Prostate gland (tissue), 2 donors: ENCODE measurements at regions not wholly inside any gene's neighbourhood (a gene's known extent, or its start where the extent isn't known, plus 50 kb on each side); places are given as distances from the start of the nearest gene placed in this dataset.

Experiments used
- DNase-seq: peaks from one replicate; pipeline ENCODE4 v3.0.0-alpha.2; 2019; ENCODE audit warnings: low spot score
- H3K27ac ChIP-seq, 2 donors: fragments of 200-600 bp; sonication (generic); 2 replicates each; pipeline ENCODE4 v1.5.1; 2017 to 2019
- H3K27me3 ChIP-seq: fragments of 200-600 bp; sonication (generic); replicated peaks from 2 replicates; pipeline ENCODE4 v1.5.1; 2019; ENCODE audit not compliant: insufficient read depth
- H3K36me3 ChIP-seq, 2 donors: fragments of 200-600 bp; sonication (generic); 1 replicate in 1 of 2; 2 replicates in 1 of 2; pipeline versions ENCODE4 v1.5.1 to v1.8.1; 2017 to 2019
- H3K4me1 ChIP-seq: fragments of 200-600 bp; sonication (generic); replicated peaks from 2 replicates; pipeline ENCODE4 v1.5.1; 2019
- H3K4me3 ChIP-seq, 2 donors: fragments of 200-600 bp; sonication (generic); 2 replicates each; pipeline ENCODE4 v1.5.1; 2017 to 2019
- H3K9me3 ChIP-seq: fragments of 200-600 bp; sonication (generic); 2 replicates; pipeline ENCODE4 v1.5.1; 2017
- POLR2A ChIP-seq: fragments of 450-650 bp; IDR thresholded peaks from one replicate; pipeline ENCODE4 v1.6.1; 2016; ENCODE audit warnings: antibody characterized with exemption, mild to moderate bottlenecking
- POLR2AphosphoS5 ChIP-seq: sonication (generic); formaldehyde crosslinking; IDR thresholded peaks from one replicate; pipeline ENCODE4 v1.6.1; 2017; ENCODE audit warnings: antibody characterized with exemption
- WGBS: methylation state at CpG from one replicate; pipeline ENCODE4 v1.1.5; 2018; 5-methylcytosine and 5-hydroxymethylcytosine counted together
- intact Hi-C: fragments of 100-400 bp; cut with DNase I; formaldehyde crosslinking; loops from one replicate; pipeline ENCODE4 v1.14.2; 2022
- TF ChIP-seq, protein P1 (sequence below), 4 experiments: fragments of 200-600 bp in 2 of 4; fragments of 450-650 bp in 2 of 4; sonication (generic) in 2 of 4; IDR thresholded peaks; 1 replicate in 3 of 4; 2 replicates in 1 of 4; pipeline ENCODE4 v1.5.1; 2016 to 2019; ENCODE audit warnings: antibody characterized with exemption in 4 of 4, mild to moderate bottlenecking in 2 of 4, moderate library complexity in 2 of 4

DNA sequence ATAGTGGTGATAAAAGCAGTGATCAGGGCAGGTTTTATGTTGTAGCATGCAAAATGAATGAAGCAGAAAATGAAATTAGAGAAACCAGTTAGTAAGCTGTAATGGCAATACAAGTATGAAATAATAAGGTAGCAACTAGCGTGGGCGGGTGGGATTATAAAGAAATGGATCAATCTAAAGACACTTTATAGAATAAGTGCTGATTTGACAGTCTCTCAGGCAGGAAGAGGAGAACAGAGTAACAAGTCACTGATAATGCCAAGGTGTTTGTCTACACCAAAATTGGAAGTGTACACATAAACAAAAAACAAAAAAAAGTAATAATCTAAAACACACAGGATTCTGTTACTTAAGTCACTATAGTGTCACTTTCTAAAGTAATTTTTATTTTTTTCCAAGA is 51.0 kb upstream of the PCBP1 start:
- Histone ChIP-seq H3K36me3 (no peaks in the 10 kb centered on the region), H3K4me1 (no peaks in the 10 kb centered on the region), H3K27ac (no peak overlapping the region), H3K9me3 (no peaks in the 10 kb centered on the region), H3K27me3 (no peaks in the 10 kb centered on the region), H3K4me3 (no peak overlapping the region)
- intact Hi-C loops: no loop called here
- DNase-seq: no peak
- WGBS: 96% methylated on average over 2 of the region's 2 CpGs
- TF ChIP-seq POLR2A (no peak), POLR2AphosphoS5 (no peak)
- TF ChIP-seq, protein P1, sequence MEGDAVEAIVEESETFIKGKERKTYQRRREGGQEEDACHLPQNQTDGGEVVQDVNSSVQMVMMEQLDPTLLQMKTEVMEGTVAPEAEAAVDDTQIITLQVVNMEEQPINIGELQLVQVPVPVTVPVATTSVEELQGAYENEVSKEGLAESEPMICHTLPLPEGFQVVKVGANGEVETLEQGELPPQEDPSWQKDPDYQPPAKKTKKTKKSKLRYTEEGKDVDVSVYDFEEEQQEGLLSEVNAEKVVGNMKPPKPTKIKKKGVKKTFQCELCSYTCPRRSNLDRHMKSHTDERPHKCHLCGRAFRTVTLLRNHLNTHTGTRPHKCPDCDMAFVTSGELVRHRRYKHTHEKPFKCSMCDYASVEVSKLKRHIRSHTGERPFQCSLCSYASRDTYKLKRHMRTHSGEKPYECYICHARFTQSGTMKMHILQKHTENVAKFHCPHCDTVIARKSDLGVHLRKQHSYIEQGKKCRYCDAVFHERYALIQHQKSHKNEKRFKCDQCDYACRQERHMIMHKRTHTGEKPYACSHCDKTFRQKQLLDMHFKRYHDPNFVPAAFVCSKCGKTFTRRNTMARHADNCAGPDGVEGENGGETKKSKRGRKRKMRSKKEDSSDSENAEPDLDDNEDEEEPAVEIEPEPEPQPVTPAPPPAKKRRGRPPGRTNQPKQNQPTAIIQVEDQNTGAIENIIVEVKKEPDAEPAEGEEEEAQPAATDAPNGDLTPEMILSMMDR (IDR thresholded peaks at IDR 0.05): no peak

DNA sequence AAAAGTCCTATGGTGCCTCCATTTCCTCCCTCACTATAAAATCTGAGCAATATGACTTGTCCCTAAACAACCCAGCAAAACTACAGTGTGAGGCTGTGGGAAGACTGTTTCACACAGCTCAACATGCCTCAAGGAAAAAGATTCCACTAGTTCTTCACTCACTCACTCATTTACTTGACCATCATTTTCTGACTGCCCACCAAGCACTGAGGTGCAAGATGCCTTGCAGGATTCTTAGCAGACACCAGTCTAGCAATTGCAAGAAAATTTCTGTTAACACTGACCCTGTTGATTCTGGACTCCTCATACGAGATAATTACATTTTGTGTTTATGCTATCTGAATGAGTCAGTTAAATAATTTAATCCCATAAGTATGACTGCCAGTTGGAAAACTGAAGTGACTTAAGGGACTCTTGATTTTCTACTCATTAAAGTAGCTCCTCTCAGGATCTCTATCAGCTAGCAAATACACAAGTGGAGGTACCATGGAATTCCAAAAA is 51.9 kb upstream of the PCBP1 start:
- H3K27ac ChIP-seq: no peak overlapping the region
- no peak for TF ChIP-seq POLR2A
- TF ChIP-seq POLR2AphosphoS5: no peak
- TF ChIP-seq, protein P1 (IDR thresholded peaks at IDR 0.05): no peak

DNA sequence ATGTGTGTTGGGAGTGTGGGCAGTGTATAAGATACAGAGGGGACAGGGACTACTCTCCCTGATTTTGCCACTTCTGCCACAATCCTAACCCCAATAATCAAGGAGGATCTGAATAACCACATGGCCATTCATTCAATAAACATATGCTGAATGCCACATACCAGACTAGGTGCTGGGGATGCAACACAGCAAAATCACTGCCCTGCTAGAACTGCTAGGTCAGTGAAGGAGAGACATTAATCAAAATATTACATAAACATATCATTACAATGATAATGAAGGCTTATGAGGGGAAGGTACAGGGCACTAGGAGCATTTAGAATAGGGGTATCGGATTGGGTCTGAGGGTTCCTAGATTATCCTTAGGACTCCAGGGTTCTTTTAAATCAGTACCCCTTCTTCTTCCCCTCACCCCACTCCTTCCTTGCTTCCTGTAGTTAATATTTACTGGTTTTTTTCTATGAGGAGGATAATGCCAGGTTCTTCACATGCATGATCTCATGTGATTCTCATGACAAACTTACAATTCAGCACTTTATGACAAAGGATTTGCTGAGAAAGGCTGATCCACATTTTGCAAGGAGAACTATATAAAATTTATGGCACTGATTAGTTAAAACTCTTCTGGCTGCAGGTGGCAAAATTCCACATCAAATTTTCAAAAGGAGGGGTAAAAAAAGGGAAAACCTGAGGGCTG is 56.4 kb upstream of the PCBP1 start:
- 100% methylated on average over 1 of the region's 1 CpG for WGBS
- DNase-seq: no peak
- Histone ChIP-seq H3K4me1 (no peaks in the 10 kb centered on the region), H3K27me3 (no peaks in the 10 kb centered on the region), H3K27ac (peak overlapping the region; percentile 24 to 64), H3K4me3 (no peak overlapping the region), H3K9me3 (no peaks in the 10 kb centered on the region), H3K36me3 (no peaks in the 10 kb centered on the region)
- no peak for TF ChIP-seq POLR2AphosphoS5
- no peak for TF ChIP-seq POLR2A
- TF ChIP-seq, protein P1 (IDR thresholded peaks at IDR 0.05): no peak
- intact Hi-C loops: no loop called here

More for the DNA sequence above, 51.9 kb upstream of the PCBP1 start:
- DNase-seq: no peak
- Histone ChIP-seq H3K4me3 (no peak overlapping the region), H3K4me1 (no peaks in the 10 kb centered on the region), H3K36me3 (no peaks in the 10 kb centered on the region), H3K27me3 (no peaks in the 10 kb centered on the region), H3K9me3 (no peaks in the 10 kb centered on the region)
- 51% methylated on average over 1 of the region's 1 CpG for WGBS
- intact Hi-C loops: no loop called here

DNA sequence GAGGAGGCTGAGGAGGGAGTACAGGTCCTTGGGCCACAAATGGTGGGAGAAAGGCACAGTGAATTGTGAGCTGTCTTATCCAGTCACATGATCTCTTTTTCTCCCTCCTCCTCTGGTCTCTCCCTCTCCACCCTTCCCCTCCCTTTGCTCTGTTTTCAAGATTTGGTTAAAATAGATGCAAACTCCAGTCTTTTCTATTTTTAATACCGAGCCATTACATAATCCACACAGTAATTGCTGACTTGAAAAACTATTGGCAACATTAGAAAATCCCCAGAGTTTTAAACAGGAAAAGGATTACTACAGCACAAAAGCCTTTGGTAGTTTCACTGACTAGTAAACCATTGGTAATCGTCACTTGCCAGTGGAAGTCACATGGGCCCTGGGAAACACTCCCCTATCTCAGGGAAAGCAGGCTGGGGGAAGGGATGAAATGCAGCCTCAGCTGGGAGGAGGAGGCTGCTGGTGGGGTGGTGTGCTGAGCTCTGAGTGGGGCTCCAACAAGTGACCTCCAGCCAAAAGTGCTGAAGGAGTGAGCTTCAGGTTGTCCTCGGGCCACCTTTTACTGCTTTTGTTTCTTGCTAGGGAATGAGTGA is 57.4 kb upstream of the PCBP1 start:
- peak overlapping the region; percentile 26 to 64 for H3K27ac ChIP-seq
- intact Hi-C loops: no loop called here
- DNase-seq: no peak
- H3K4me1 ChIP-seq: no peaks in the 10 kb centered on the region
- no peaks in the 10 kb centered on the region for H3K27me3 ChIP-seq
- H3K9me3 ChIP-seq: no peaks in the 10 kb centered on the region
- TF ChIP-seq, protein P1 (IDR thresholded peaks at IDR 0.05): no peak
- TF ChIP-seq POLR2AphosphoS5 (no peak), POLR2A (no peak)
- 35% methylated on average over 3 of the region's 3 CpGs for WGBS
- H3K4me3 ChIP-seq: no peak overlapping the region
- H3K36me3 ChIP-seq: no peaks in the 10 kb centered on the region

DNA sequence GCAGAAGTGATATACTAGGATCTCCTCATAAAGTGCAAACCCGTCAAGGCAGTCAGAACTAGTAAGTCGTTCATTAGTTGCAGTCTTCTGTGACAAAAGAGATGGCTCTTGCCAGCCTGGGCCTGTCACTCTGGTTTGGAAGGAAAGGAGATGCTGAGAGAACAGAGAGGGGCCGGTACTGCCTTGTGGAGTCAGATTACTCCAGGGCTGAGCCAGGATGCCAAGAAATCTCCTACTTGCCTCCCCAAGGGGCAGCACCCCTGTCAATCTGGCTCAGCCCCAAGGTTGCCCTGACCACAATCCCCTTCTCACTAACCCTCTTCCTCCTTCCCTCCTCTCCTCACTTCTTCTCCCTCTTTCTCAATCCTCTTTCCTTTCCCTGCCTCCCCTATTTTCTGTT is 62.9 kb upstream of the ASPRV1 start:
- Histone ChIP-seq H3K36me3 (no peaks in the 10 kb centered on the region), H3K27me3 (no peaks in the 10 kb centered on the region), H3K4me3 (no peak overlapping the region), H3K9me3 (no peaks in the 10 kb centered on the region), H3K4me1 (no peaks in the 10 kb centered on the region), H3K27ac (no peak overlapping the region)
- WGBS: 25% methylated on average over 3 of the region's 3 CpGs
- intact Hi-C loops: no loop called here
- TF ChIP-seq POLR2AphosphoS5 (no peak), POLR2A (no peak)
- TF ChIP-seq, protein P1 (IDR thresholded peaks at IDR 0.05): no peak
- DNase-seq: peak; percentile 14
